SU-DHL-6 (cell line): ENCODE measurements at regions not wholly inside any gene's neighbourhood (a gene's known extent, or its start where the extent isn't known, plus 50 kb on each side); places are given as distances from the start of the nearest gene placed in this dataset.

ENCODE experiments used
- H2AFZ ChIP-seq: fragments of 200-600 bp; sonication (generic); 2 replicates; pipeline ENCODE4 v1.6.1; 2014; ENCODE audit warnings: low read depth, mild to moderate bottlenecking, moderate library complexity, mixed read lengths, antibody characterized with exemption, low read length; ENCODE audit not compliant: severe bottlenecking
- H3F3A ChIP-seq: fragments of 200-600 bp; shearing (Covaris generic); 2 replicates; pipeline ENCODE4 v1.6.0; 2016; ENCODE audit warnings: antibody characterized with exemption, mild to moderate bottlenecking; ENCODE audit not compliant: insufficient read depth
- H3K27ac ChIP-seq: fragments of 200-600 bp; sonication (generic); 2 replicates; pipeline ENCODE4 v1.5.1; 2016; ENCODE audit warnings: low read depth, mild to moderate bottlenecking, low read length, moderate library complexity, mixed read lengths
- H3K27me3 ChIP-seq: fragments of 200-600 bp; sonication (generic), shearing (Covaris generic); 2 replicates; pipeline ENCODE4 v1.6.0; 2014; ENCODE audit warnings: mild to moderate bottlenecking, low read length
- H3K36me3 ChIP-seq: fragments of 200-600 bp; sonication (generic); 2 replicates; pipeline ENCODE4 v1.6.1; 2014; ENCODE audit warnings: mild to moderate bottlenecking, low read length, mixed read lengths
- H3K4me2 ChIP-seq: fragments of 300-600, 200-600 bp; shearing (Covaris generic), sonication (generic); 2 replicates; pipeline ENCODE4 v1.6.0; 2014; ENCODE audit warnings: low read length, low read depth, mild to moderate bottlenecking; ENCODE audit not compliant: poor library complexity, severe bottlenecking
- H3K4me3 ChIP-seq: fragments of 200-600 bp; sonication (generic); 2 replicates; pipeline ENCODE4 v1.5.1; 2014; ENCODE audit warnings: antibody characterized with exemption, low read length, mild to moderate bottlenecking, mixed read lengths; ENCODE audit not compliant: insufficient read depth, poor library complexity, severe bottlenecking
- H3K79me2 ChIP-seq: fragments of 200-600 bp; sonication (generic); 2 replicates; pipeline ENCODE4 v1.6.1; 2014; ENCODE audit warnings: mild to moderate bottlenecking, low read length, moderate library complexity; ENCODE audit not compliant: insufficient read depth
- H3K9ac ChIP-seq: fragments of 200-600 bp; sonication (generic); 2 replicates; pipeline ENCODE4 v1.7.0; 2014; ENCODE audit warnings: mild to moderate bottlenecking, low read length
- H3K9me2 ChIP-seq: fragments of 200-600 bp; sonication (generic); replicated peaks from 2 replicates; pipeline ENCODE4 v1.6.1; 2014; ENCODE audit warnings: low read length; ENCODE audit not compliant: insufficient read depth
- H3K9me3 ChIP-seq: fragments of 200-600 bp; sonication (generic); 2 replicates; pipeline ENCODE4 v1.6.1; 2014; ENCODE audit warnings: low read length, mixed read lengths; ENCODE audit not compliant: insufficient read depth
- H4K20me1 ChIP-seq: fragments of 200-600 bp; sonication (generic); 2 replicates; pipeline ENCODE4 v1.6.1; 2014; ENCODE audit warnings: low read depth, mild to moderate bottlenecking, antibody characterized with exemption, low read length, moderate library complexity, mixed read lengths
- EZH2phosphoT487 ChIP-seq: fragments of 200-600 bp; sonication (generic), shearing (Covaris generic); conservative IDR thresholded peaks from 2 replicates; pipeline ENCODE4 v1.6.1; 2018; ENCODE audit warnings: mild to moderate bottlenecking, antibody characterized with exemption, low read length, moderate library complexity, mixed read lengths
- TF ChIP-seq, protein P1 (sequence below): fragments of 200-600 bp; sonication (generic); IDR thresholded peaks from one replicate; pipeline ENCODE4 v1.5.1; 2017; ENCODE audit warnings: antibody characterized with exemption, mild to moderate bottlenecking, low read length, moderate library complexity; ENCODE audit not compliant: insufficient read depth, poor library complexity, severe bottlenecking

DNA sequence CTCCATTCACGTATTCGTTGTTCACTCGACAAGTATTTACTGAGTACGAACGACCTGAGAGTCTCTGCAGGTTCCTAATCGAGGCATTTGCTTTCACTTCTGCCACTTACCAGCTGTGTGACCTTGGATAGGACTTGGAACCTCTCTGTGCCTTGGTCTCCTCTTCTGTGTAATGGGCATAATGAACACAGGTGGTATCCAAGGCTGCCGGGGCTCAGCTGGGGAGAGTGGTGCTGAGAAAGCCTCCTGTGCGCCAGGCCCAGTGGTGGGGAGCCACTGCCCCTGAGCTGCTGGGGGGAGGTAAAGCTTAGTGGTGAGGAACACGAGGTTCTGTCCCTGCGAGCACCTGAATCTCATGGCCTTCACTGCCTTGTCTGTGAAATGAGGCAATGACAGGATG is 150.7 kb downstream of the IRF8 start:
- no peaks in the 10 kb centered on the region for H3K79me2 ChIP-seq
- no peaks in the 10 kb centered on the region for H3F3A ChIP-seq
- H3K27me3 ChIP-seq = no peaks in the 10 kb centered on the region
- no peaks in the 10 kb centered on the region for H3K9me2 ChIP-seq
- no peaks in the 10 kb centered on the region for H4K20me1 ChIP-seq
- no peak overlapping the region for H3K4me3 ChIP-seq
- no peaks in the 10 kb centered on the region for H3K36me3 ChIP-seq
- H2AFZ ChIP-seq = no peak overlapping the region
- H3K27ac ChIP-seq = no peak overlapping the region
- H3K9ac ChIP-seq = no peak overlapping the region
- no peak overlapping the region for H3K4me2 ChIP-seq
- H3K9me3 ChIP-seq = no peaks in the 10 kb centered on the region
- TF ChIP-seq EZH2phosphoT487 = no peak

GRCh38 chr16:86050111-86050510 is 151.1 kb downstream of the IRF8 start:
- Histone ChIP-seq H3K9me2 (no peaks in the 10 kb centered on the region), H3K27me3 (no peaks in the 10 kb centered on the region), H3K79me2 (no peaks in the 10 kb centered on the region), H3K4me3 (no peak overlapping the region), H2AFZ (no peak overlapping the region), H3K4me2 (no peak overlapping the region), H3K36me3 (no peaks in the 10 kb centered on the region), H3K27ac (no peak overlapping the region), H3K9ac (no peak overlapping the region), H4K20me1 (no peaks in the 10 kb centered on the region), H3K9me3 (no peaks in the 10 kb centered on the region), H3F3A (no peaks in the 10 kb centered on the region)
- TF ChIP-seq EZH2phosphoT487 = no peak
- TF ChIP-seq, protein P1, sequence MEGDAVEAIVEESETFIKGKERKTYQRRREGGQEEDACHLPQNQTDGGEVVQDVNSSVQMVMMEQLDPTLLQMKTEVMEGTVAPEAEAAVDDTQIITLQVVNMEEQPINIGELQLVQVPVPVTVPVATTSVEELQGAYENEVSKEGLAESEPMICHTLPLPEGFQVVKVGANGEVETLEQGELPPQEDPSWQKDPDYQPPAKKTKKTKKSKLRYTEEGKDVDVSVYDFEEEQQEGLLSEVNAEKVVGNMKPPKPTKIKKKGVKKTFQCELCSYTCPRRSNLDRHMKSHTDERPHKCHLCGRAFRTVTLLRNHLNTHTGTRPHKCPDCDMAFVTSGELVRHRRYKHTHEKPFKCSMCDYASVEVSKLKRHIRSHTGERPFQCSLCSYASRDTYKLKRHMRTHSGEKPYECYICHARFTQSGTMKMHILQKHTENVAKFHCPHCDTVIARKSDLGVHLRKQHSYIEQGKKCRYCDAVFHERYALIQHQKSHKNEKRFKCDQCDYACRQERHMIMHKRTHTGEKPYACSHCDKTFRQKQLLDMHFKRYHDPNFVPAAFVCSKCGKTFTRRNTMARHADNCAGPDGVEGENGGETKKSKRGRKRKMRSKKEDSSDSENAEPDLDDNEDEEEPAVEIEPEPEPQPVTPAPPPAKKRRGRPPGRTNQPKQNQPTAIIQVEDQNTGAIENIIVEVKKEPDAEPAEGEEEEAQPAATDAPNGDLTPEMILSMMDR = no peak

DNA sequence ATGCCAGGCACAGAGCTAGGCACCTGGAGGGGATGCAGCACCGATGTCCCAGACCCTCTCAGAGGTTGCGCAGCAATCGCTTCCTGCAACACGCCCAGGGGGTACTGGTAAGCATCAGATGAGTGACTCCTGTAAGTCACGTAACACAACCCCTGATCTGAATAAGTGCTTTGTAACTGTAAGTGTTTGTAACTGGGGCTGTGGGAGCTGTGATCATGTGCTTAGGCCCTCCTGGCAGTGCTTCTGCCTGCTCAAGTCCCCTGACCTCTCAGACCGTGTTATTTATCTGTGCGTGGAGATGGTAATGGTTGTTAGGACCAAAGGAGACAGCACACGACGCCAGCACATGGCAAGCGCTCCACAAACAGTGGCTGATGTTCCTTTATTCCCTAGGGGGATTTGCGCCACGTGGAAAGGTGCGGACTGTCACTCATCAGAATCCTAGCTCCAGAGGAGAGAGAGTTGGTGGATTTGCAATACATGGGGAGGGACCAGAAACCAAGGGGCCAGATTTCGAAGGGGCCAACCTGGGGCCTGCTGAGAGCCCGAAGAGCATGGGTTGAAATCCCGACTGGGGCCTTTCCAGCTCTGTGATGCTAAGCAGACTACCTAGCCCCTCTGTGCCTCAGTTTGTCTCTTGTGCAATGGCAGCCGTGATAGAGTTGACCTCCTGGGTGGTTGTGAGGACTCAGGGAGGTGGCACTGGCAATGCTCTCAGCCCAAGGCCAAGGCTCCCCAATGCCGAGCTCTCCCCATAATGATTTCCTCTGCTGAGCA is 151.8 kb downstream of the IRF8 start:
- TF ChIP-seq, protein P1 = no peak
- no peak for TF ChIP-seq EZH2phosphoT487
- Histone ChIP-seq H3K4me2 (no peak overlapping the region), H3K27ac (no peak overlapping the region), H3F3A (no peaks in the 10 kb centered on the region), H2AFZ (no peak overlapping the region), H4K20me1 (no peaks in the 10 kb centered on the region), H3K79me2 (no peaks in the 10 kb centered on the region), H3K27me3 (no peaks in the 10 kb centered on the region), H3K9me2 (no peaks in the 10 kb centered on the region), H3K36me3 (no peaks in the 10 kb centered on the region), H3K9me3 (no peaks in the 10 kb centered on the region), H3K4me3 (no peak overlapping the region), H3K9ac (no peak overlapping the region)

DNA sequence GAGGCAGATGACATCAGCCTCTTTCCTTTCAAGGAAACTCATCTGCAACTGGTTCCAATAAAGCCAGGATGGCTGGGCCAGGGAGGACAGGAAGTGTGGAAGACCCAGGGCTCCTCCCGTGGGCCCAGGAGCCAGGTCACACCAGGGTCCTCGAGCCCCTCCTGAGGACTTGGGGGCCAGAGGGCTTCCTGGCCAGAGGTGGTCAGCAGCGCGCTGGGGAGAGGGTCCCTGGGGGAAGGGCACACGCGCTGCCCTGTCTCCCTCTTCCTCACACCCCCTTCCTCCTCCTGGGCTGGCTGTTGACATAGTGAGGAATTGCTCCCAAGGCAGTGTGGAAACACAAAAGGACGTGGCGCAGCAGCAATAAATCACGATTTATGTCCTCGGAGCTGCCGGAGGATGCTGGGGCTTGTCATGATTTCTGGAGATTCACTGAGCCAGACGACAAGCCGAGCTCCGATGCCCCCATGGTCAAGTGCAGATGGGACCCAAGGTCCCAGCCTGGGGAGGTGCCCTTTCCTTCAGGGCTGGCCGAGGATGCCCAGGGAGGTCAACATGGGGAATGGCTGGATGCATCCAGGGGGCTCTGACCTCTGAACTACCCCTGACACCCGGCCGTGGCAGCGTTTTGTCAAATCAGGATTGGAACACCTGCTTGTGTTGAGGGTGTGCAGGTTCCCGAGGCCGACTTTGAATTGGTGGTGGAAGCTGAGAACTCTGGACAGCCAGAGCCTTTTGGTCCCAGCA is 152.6 kb downstream of the IRF8 start:
- H4K20me1 ChIP-seq = no peaks in the 10 kb centered on the region
- no peaks in the 10 kb centered on the region for H3F3A ChIP-seq
- H3K36me3 ChIP-seq = no peaks in the 10 kb centered on the region
- H3K9ac ChIP-seq = no peak overlapping the region
- H3K27me3 ChIP-seq = no peaks in the 10 kb centered on the region
- no peak overlapping the region for H3K4me2 ChIP-seq
- no peaks in the 10 kb centered on the region for H3K9me2 ChIP-seq
- TF ChIP-seq, protein P1 = no peak
- no peak for TF ChIP-seq EZH2phosphoT487
- no peak overlapping the region for H3K4me3 ChIP-seq
- H3K79me2 ChIP-seq = no peaks in the 10 kb centered on the region
- H2AFZ ChIP-seq = no peak overlapping the region
- H3K9me3 ChIP-seq = no peaks in the 10 kb centered on the region
- H3K27ac ChIP-seq = no peak overlapping the region
